BLaER1 treated with 17β-estradiol and CSF1 and Interleukin-3, amounts not matched to agents 10 nM and 100 nM (cell line): ENCODE measurements at regions not wholly inside any gene's neighbourhood (a gene's known extent, or its start where the extent isn't known, plus 50 kb on each side); places are given as distances from the start of the nearest gene placed in this dataset.

Experiments
- H3K27ac ChIP-seq, 11 experiments: shearing (Covaris generic); formaldehyde crosslinking; 2 replicates each; pipeline ENCODE4 v1.8.1; 2022
- H3K27me3 ChIP-seq, 11 experiments: shearing (Covaris generic); formaldehyde crosslinking; 2 replicates each; pipeline ENCODE4 v1.8.1; 2022
- H3K36me3 ChIP-seq, 11 experiments: shearing (Covaris generic); formaldehyde crosslinking; 2 replicates each; pipeline ENCODE4 v1.8.1; 2022
- H3K4me1 ChIP-seq, 10 experiments: shearing (Covaris generic); formaldehyde crosslinking; 2 replicates each; pipeline ENCODE4 v1.8.1; 2022
- H3K4me2 ChIP-seq, 11 experiments: shearing (Covaris generic); formaldehyde crosslinking; 2 replicates each; pipeline ENCODE4 v1.8.1; 2022
- H3K4me3 ChIP-seq, 10 experiments: shearing (Covaris generic); formaldehyde crosslinking; 2 replicates each; pipeline ENCODE4 v1.8.1; 2022
- H3K9ac ChIP-seq, 11 experiments: shearing (Covaris generic); formaldehyde crosslinking; 2 replicates each; pipeline ENCODE4 v1.8.1; 2022
- H3K9me3 ChIP-seq, 11 experiments: shearing (Covaris generic); formaldehyde crosslinking; replicated peaks in 1 of 11; 2 replicates each; pipeline ENCODE4 v1.8.1; 2022
- H4K20me1 ChIP-seq, 11 experiments: shearing (Covaris generic); formaldehyde crosslinking; 2 replicates each; pipeline ENCODE4 v1.8.1; 2022
- Cebpa-rat ChIP-seq, 11 experiments: shearing (Covaris generic); IDR thresholded peaks; 2 replicates each; pipeline ENCODE4 v1.8.1; 2022

- Histone ChIP-seq H3K27ac (no peak overlapping the region), H3K27me3 (no peaks in the 10 kb centered on the region), H4K20me1 (peaks cover 0 to 73% (median 32%) of the 10 kb centered on the region in 11 experiments; a peak in 15 of 22 replicates), H3K4me3 (no peak overlapping the region), H3K4me1 (peaks cover 0 to 38% (median 26%) of the 10 kb centered on the region in 10 experiments; a peak in 11 of 20 replicates), H3K4me2 (peak overlapping the region in 8 of 11 experiments; percentile 1 to 39 (median 24); a peak in 9 of 22 replicates), H3K36me3 (peaks cover 0 to 14% (median 0%) of the 10 kb centered on the region in 11 experiments; a peak in 3 of 22 replicates), H3K9ac (no peak overlapping the region), H3K9me3 (no peaks in the 10 kb centered on the region)
- no peak for TF ChIP-seq Cebpa-rat (IDR thresholded peaks at IDR 0.05)
Measured at GRCh38 chr18:46426021-46426678, 230.9 kb downstream of the LOXHD1 start.

GRCh38 chr18:46426679-46427047, 230.4 kb downstream of the LOXHD1 start:
- no peak for TF ChIP-seq Cebpa-rat (IDR thresholded peaks at IDR 0.05)
- no peak overlapping the region for H3K27ac ChIP-seq
- H4K20me1 ChIP-seq: peaks cover 0 to 74% (median 36%) of the 10 kb centered on the region in 11 experiments; a peak in 15 of 22 replicates
- peaks cover 0 to 14% (median 0%) of the 10 kb centered on the region in 11 experiments; a peak in 3 of 22 replicates for H3K36me3 ChIP-seq
- H3K4me1 ChIP-seq: peaks cover 0 to 35% (median 21%) of the 10 kb centered on the region in 10 experiments; a peak in 11 of 20 replicates
- H3K27me3 ChIP-seq: no peaks in the 10 kb centered on the region
- no peaks in the 10 kb centered on the region for H3K9me3 ChIP-seq
- peak overlapping the region in 5 of 11 experiments; percentile 19 to 39 (median 24); a peak in 3 of 22 replicates for H3K4me2 ChIP-seq
- no peak overlapping the region for H3K4me3 ChIP-seq
- H3K9ac ChIP-seq: no peak overlapping the region; a peak in 1 of 22 replicates
